ENCODE measurements at regions not wholly inside any gene's neighbourhood (a gene's known extent, or its start where the extent isn't known, plus 50 kb on each side); places are given as distances from the start of the nearest gene placed in this dataset.

- no peak overlapping the region for H3K9ac ChIP-seq (ENCODE audit: low read depth in 1 of 2, low read length in 2 of 2)
- TF ChIP-seq ZBTB33 (IDR thresholded peaks at IDR 0.05) (no peak), NR2F2 (IDR thresholded peaks at IDR 0.05) (no peak), HNF4A (conservative IDR thresholded peaks at IDR 0.05) (no peak), SP1 (IDR thresholded peaks at IDR 0.05) (no peak), JUND (IDR thresholded peaks at IDR 0.05) (no peak), TAF1 (conservative IDR thresholded peaks at IDR 0.05) (no peak), YY1 (IDR thresholded peaks at IDR 0.05) (no peak), FOXA1 (IDR thresholded peaks at IDR 0.05) (no peak), HNF4G (IDR thresholded peaks at IDR 0.05) (no peak), RAD21 (IDR thresholded peaks at IDR 0.05) (no peak), ATF3 (IDR thresholded peaks at IDR 0.05) (no peak), MAX (IDR thresholded peaks at IDR 0.05) (no peak), FOXA2 (IDR thresholded peaks at IDR 0.05) (no peak)
- WGBS: 78% methylated on average over 5 of the region's 5 CpGs
Observed at GRCh38 chr3:66778107-66778506, 220.0 kb upstream of the KBTBD8 start.

GRCh38 chr3:66778777-66779176 lies 219.3 kb upstream of the KBTBD8 start:
- Histone ChIP-seq H3K9me3 (ENCODE audit: control insufficient read depth in 4 of 4, low read length in 3 of 4) (no peaks in the 10 kb centered on the region), H3K9ac (ENCODE audit: low read depth in 1 of 2, low read length in 2 of 2) (no peak overlapping the region), H3K4me1 (ENCODE audit: control insufficient read depth in 4 of 4, insufficient read depth in 4 of 4, low read length in 3 of 4) (no peaks in the 10 kb centered on the region), H3K36me3 (ENCODE audit: control insufficient read depth in 4 of 4, insufficient read depth in 3 of 4, low read depth in 1 of 4, low read length in 3 of 4) (no peaks in the 10 kb centered on the region), H3K4me3 (ENCODE audit: low read depth in 1 of 3, low read length in 3 of 3) (no peak overlapping the region), H3K27ac (ENCODE audit: low read depth in 1 of 2, low read length in 2 of 2) (no peak overlapping the region), H3K27me3 (ENCODE audit: control insufficient read depth in 4 of 4, insufficient read depth in 4 of 4, low read length in 3 of 4) (no peaks in the 10 kb centered on the region)
- no peak for DNase-seq (ENCODE audit: low spot score)
- no peak for TF ChIP-seq ATF3 (IDR thresholded peaks at IDR 0.05)
- no peak for TF ChIP-seq RXRA (IDR thresholded peaks at IDR 0.05)
- no peak for TF ChIP-seq SP1 (IDR thresholded peaks at IDR 0.05)
- no peak for TF ChIP-seq YY1 (IDR thresholded peaks at IDR 0.05)
- TF ChIP-seq GABPA (IDR thresholded peaks at IDR 0.05 in 1 of 2, conservative IDR thresholded peaks at IDR 0.05 in 1 of 2): no peak
- TF ChIP-seq HNF4A (conservative IDR thresholded peaks at IDR 0.05): no peak
- no peak for TF ChIP-seq RAD21 (IDR thresholded peaks at IDR 0.05)
- TF ChIP-seq REST (IDR thresholded peaks at IDR 0.05): no peak
- TF ChIP-seq FOXA2 (IDR thresholded peaks at IDR 0.05): no peak
- TF ChIP-seq HNF4G (IDR thresholded peaks at IDR 0.05): no peak
- no peak for TF ChIP-seq FOXA1 (IDR thresholded peaks at IDR 0.05)
- TF ChIP-seq MAX (IDR thresholded peaks at IDR 0.05): no peak
- no peak for TF ChIP-seq CTCF (IDR thresholded peaks at IDR 0.05; ENCODE audit: low read depth, low read length, missing input control)
- TF ChIP-seq ZBTB33 (IDR thresholded peaks at IDR 0.05): no peak
- no peak for TF ChIP-seq TAF1 (conservative IDR thresholded peaks at IDR 0.05)
- 97% methylated on average over 3 of the region's 3 CpGs for WGBS

More at GRCh38 chr3:66778107-66778506, 220.0 kb upstream of the KBTBD8 start:
- Histone ChIP-seq H3K27me3 (ENCODE audit: control insufficient read depth in 4 of 4, insufficient read depth in 4 of 4, low read length in 3 of 4) (no peaks in the 10 kb centered on the region), H3K4me1 (ENCODE audit: control insufficient read depth in 4 of 4, insufficient read depth in 4 of 4, low read length in 3 of 4) (no peaks in the 10 kb centered on the region), H3K4me3 (ENCODE audit: low read depth in 1 of 3, low read length in 3 of 3) (no peak overlapping the region), H3K9me3 (ENCODE audit: control insufficient read depth in 4 of 4, low read length in 3 of 4) (no peaks in the 10 kb centered on the region), H3K27ac (ENCODE audit: low read depth in 1 of 2, low read length in 2 of 2) (no peak overlapping the region), H3K36me3 (ENCODE audit: control insufficient read depth in 4 of 4, insufficient read depth in 3 of 4, low read depth in 1 of 4, low read length in 3 of 4) (no peaks in the 10 kb centered on the region)
- no peak for DNase-seq (ENCODE audit: low spot score)

Measured in liver (tissue), 8 donors.